Activated naive CD8-positive, alpha-beta T cell (primary cell): ENCODE measurements at regions not wholly inside any gene's neighbourhood (a gene's known extent, or its start where the extent isn't known, plus 50 kb on each side); places are given as distances from the start of the nearest gene placed in this dataset.

Experiments
- H3K27ac Mint-ChIP-seq: one replicate; pipeline ENCODE4 v1.8.0; 2021; ENCODE audit warnings: mixed read lengths
- H3K27me3 Mint-ChIP-seq: one replicate; pipeline ENCODE4 v1.8.0; 2021; ENCODE audit warnings: mixed read lengths
- H3K36me3 Mint-ChIP-seq: one replicate; pipeline ENCODE4 v1.8.0; 2021; ENCODE audit warnings: mixed read lengths
- H3K4me1 Mint-ChIP-seq: one replicate; pipeline ENCODE4 v1.8.0; 2021; ENCODE audit warnings: low read depth, mixed read lengths
- H3K4me3 Mint-ChIP-seq: one replicate; pipeline ENCODE4 v1.8.0; 2021; ENCODE audit warnings: mild to moderate bottlenecking, mixed read lengths
- H3K9me3 Mint-ChIP-seq: one replicate; pipeline ENCODE4 v1.8.0; 2021; ENCODE audit warnings: low read depth, mixed read lengths

DNA sequence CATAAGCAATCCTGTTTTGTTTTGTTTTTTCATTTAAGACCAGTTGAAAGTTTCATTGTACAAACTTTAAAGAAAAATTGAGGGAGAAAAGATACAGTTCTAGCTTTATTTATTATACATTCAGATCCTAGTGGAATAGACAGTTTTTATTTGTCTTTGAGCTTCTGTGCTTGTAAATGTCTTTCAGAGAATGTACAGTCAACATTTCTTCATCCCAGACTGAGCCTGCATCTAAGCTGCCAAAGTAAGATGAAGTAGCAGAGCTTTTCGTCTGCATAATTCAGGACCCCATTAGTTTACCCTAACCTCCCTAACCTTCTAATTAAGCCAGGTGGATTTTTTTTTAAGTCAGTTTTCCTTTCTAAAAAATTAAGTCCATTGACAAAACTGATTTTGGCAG is 516.7 kb upstream of the HTR2A start:
- H3K4me3 Mint-ChIP-seq = no peak overlapping the region
- H3K4me1 Mint-ChIP-seq = no peaks in the 10 kb centered on the region
- H3K27me3 Mint-ChIP-seq = no peaks in the 10 kb centered on the region
- no peaks in the 10 kb centered on the region for H3K9me3 Mint-ChIP-seq
- H3K36me3 Mint-ChIP-seq = no peaks in the 10 kb centered on the region
- no peak overlapping the region for H3K27ac Mint-ChIP-seq

DNA sequence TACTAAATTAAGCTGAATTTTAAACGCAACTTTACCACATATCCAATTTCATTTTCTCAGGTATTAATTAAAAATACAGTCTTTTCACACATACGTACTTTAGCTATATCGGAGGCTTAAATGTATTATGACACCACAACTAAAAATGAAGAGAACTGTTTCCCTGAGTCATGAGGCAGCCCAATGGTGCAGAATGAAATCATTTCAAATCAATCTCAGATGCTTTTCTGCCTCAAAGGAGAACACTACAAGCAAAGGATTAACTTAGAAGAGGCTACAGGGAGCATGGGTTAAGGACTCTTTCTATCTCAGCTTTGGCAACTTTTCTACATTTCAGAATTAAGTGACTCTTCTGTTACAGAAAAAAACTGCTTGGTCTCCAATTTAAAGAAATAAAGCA is 516.3 kb upstream of the HTR2A start:
- H3K27me3 Mint-ChIP-seq = no peaks in the 10 kb centered on the region
- no peaks in the 10 kb centered on the region for H3K36me3 Mint-ChIP-seq
- H3K4me1 Mint-ChIP-seq = no peaks in the 10 kb centered on the region
- H3K4me3 Mint-ChIP-seq = no peak overlapping the region
- no peak overlapping the region for H3K27ac Mint-ChIP-seq
- no peaks in the 10 kb centered on the region for H3K9me3 Mint-ChIP-seq

DNA sequence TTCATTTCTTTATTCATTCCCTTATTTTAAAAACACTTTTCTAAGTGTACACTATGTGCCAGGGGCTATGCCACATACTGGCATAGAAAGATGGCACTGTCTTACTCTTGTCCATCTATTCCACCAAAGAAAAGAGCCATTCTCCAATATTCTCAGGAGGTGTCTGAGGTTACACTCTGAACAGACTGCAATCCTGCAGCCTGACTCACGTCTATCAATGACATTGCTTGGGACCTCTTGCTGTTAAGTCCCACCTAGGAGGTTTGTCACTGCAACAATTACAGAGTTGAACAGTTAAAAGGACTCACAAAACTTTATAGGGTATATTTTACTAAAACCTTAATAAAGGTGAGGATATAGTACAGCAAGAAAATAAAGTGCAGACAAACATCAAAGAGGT is 512.9 kb upstream of the HTR2A start:
- no peak overlapping the region for H3K27ac Mint-ChIP-seq
- no peaks in the 10 kb centered on the region for H3K9me3 Mint-ChIP-seq
- H3K27me3 Mint-ChIP-seq = no peaks in the 10 kb centered on the region
- H3K36me3 Mint-ChIP-seq = no peaks in the 10 kb centered on the region
- H3K4me3 Mint-ChIP-seq = no peak overlapping the region
- no peaks in the 10 kb centered on the region for H3K4me1 Mint-ChIP-seq

DNA sequence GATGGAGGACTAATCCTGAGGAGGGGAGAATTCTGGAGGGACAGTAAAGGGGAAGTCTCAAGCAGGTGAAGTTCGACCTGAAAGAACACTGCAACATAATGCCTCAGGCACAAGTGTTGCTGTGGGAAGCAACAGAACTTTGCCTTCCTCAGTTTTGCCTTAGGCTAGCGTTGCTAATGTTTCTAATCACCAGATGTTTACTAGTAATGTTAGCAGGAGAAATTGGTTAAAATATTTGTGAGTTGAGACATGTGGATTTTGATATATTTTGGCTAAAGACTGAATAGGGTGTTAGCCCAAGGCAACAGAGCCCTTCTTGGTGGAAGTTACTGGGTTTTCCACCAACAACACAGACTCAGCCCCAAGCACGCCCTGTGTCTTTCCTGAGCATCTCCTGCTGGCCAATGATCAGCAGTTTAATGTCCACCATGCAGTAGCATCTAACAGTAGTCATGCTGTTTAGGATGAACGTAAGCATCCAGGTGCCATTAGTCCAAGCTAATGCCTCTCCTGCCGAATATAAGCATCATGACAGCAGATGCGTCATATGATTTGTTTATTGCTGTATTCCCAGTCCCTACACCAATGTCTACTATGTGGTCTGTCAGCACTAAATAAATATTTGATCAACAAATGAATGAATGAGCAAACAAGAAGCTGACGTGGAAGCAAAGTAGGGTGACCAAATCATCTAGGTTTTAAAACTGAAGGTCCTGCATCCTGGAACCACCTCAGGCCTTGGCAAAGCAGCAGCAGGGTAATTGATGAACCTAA is 511.9 kb upstream of the HTR2A start:
- no peak overlapping the region for H3K4me3 Mint-ChIP-seq
- no peaks in the 10 kb centered on the region for H3K4me1 Mint-ChIP-seq

DNA sequence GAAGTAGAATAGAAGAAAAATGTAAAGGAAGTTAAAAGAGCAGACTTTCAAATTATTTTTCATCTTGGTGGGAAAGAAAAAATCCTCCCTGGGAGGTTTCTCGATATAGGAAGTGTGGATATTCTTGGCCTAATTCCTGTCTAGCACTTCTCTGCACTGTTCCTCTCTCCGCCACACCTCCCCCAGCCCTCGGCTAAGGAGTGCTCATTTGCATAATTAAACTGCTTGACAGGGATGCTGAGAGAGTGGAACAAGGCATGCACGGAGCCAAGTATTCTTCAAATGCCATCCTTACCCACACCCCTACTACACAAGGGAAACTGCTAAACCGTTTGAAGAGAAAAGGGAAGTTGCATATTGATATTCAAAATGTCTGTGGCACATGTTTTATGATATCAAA is 511.0 kb upstream of the HTR2A start:
- Mint-ChIP-seq H3K27ac (no peak overlapping the region), H3K4me3 (no peak overlapping the region), H3K9me3 (no peaks in the 10 kb centered on the region), H3K4me1 (no peaks in the 10 kb centered on the region), H3K27me3 (no peaks in the 10 kb centered on the region), H3K36me3 (no peaks in the 10 kb centered on the region)

More for the DNA sequence above, 511.9 kb upstream of the HTR2A start:
- H3K9me3 Mint-ChIP-seq = no peaks in the 10 kb centered on the region
- H3K27me3 Mint-ChIP-seq = no peaks in the 10 kb centered on the region
- H3K36me3 Mint-ChIP-seq = no peaks in the 10 kb centered on the region
- no peak overlapping the region for H3K27ac Mint-ChIP-seq

DNA sequence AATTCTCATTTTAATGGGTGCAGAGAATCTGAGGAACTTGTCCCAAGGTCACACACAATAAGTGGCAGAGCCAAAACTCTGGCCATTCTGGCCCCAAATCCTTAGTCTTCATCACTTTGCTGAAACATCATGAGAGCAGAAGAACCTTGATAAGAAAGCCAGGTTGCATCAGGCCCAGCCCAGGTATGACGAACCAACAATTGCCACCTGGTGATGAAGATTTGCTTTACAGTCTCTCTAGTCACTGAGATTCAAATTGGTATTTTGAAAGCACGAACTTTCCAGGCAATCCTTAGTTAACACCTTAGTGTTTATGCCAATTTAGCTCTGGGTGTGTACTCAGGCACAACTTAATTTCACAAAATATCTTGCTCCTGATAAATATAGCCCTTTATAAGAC is 502.7 kb upstream of the HTR2A start:
- Mint-ChIP-seq H3K36me3 (no peaks in the 10 kb centered on the region), H3K4me1 (no peaks in the 10 kb centered on the region), H3K4me3 (no peak overlapping the region), H3K27ac (no peak overlapping the region), H3K9me3 (peaks cover 5% of the 10 kb centered on the region), H3K27me3 (no peaks in the 10 kb centered on the region)

DNA sequence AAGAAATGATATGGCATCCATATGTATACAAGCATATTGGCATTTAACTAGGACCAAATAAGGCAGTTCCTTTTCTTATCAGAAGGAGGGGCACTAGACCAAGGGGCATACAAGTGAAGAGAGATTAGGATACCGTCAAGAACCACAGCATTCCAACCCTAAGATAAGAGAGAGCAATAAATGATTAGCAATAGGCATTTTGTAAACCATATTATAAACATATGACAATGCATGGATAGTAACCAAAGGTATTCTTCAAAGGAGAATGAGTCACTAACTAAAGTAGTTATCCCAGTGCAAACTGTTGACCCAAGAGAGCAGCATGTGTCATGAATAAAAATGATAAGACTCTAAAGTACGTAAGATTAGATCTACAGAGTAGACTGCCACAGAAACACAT is 500.9 kb upstream of the HTR2A start:
- Mint-ChIP-seq H3K9me3 (peaks cover 11% of the 10 kb centered on the region), H3K27ac (no peak overlapping the region)

DNA sequence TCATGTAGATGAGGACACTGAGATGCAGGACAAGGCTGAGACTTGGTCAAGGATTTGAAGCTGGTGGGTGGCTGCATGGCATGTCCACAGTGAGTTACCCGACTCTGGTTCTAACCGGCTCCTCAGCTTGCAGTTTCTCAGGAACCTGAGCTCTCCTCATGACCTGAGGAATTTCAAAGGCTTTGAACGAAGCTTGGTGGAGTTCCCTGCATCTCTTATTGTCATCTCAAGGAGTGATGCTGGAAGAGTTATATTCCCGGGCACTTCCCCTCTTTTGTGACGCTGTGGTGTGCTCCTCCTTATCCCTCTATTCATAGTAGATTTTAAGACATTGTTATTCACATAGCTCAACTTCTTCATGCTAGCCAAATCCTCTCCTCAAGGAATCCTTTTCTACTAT is 500.1 kb upstream of the HTR2A start:
- Mint-ChIP-seq H3K27me3 (no peaks in the 10 kb centered on the region), H3K4me3 (no peak overlapping the region), H3K9me3 (peaks cover 13% of the 10 kb centered on the region), H3K27ac (no peak overlapping the region), H3K36me3 (no peaks in the 10 kb centered on the region), H3K4me1 (no peaks in the 10 kb centered on the region)

More for the DNA sequence above, 500.9 kb upstream of the HTR2A start:
- Mint-ChIP-seq H3K4me3 (no peak overlapping the region), H3K4me1 (no peaks in the 10 kb centered on the region), H3K36me3 (no peaks in the 10 kb centered on the region), H3K27me3 (no peaks in the 10 kb centered on the region)

DNA sequence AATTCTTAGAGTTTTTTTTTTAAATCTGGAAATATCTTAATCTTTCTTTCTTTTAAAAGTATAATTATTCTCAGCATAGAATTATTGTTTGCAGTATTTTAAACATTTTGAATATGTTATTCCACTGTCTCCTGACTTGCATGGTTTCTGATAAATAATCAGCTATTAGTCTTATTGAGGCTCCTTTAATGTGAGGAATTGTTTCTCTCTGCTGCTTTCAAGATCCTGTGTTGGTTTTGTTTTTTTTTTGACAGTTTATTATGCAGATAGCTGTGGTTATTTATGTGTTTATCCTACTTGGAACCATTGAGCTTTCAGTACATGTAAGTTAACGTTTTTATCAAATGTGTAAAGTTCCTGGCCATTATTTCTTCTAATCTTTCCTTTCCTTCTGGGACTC is 477.9 kb upstream of the HTR2A start:
- Mint-ChIP-seq H3K4me1 (no peaks in the 10 kb centered on the region), H3K36me3 (no peaks in the 10 kb centered on the region), H3K27me3 (no peaks in the 10 kb centered on the region), H3K4me3 (no peak overlapping the region), H3K9me3 (peaks cover 14% of the 10 kb centered on the region), H3K27ac (no peak overlapping the region)

DNA sequence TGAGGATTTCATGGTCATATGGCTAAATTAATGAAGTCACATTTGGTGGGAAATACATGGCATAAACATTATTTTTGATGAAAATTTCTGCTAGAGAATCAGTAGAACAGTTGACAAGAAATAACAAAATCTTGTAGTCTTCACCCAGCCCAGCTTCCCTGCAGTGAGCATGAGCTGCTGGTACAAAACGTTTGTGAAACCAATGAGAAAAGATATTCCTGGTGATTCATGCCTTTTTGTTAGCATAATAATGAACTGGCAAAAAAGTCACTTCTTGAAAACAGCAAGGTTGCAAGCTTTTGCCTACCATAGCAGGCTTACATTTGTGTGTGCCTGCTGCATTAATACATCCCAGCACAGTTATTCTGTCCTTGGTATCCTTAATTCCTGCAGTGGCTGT is 475.9 kb upstream of the HTR2A start:
- H3K4me3 Mint-ChIP-seq = no peak overlapping the region
- H3K27me3 Mint-ChIP-seq = no peaks in the 10 kb centered on the region
- H3K9me3 Mint-ChIP-seq = peaks cover 22% of the 10 kb centered on the region
- no peaks in the 10 kb centered on the region for H3K36me3 Mint-ChIP-seq
- H3K27ac Mint-ChIP-seq = no peak overlapping the region
- H3K4me1 Mint-ChIP-seq = no peaks in the 10 kb centered on the region

DNA sequence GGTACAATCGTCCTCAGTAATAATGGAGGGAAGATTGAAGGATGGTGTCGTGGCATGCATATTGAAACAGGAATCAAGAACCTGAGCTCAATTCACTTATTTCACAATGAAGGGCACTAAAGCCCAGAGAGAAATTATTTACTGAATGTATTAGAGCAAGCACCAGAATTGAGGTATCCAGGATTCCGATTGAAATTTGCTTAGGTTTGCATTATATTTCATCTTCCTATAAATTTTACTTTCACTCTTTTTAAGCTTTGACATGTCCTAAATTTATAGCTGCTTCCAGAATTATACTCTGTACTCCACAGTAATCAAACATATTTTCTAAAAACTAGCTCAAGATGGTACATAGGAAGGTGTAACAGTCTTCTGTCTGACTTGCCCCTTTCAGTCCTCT is 454.9 kb upstream of the HTR2A start:
- H3K4me3 Mint-ChIP-seq = no peak overlapping the region
- H3K9me3 Mint-ChIP-seq = no peaks in the 10 kb centered on the region
- H3K27ac Mint-ChIP-seq = no peak overlapping the region
- H3K36me3 Mint-ChIP-seq = no peaks in the 10 kb centered on the region
- H3K4me1 Mint-ChIP-seq = no peaks in the 10 kb centered on the region
- no peaks in the 10 kb centered on the region for H3K27me3 Mint-ChIP-seq

DNA sequence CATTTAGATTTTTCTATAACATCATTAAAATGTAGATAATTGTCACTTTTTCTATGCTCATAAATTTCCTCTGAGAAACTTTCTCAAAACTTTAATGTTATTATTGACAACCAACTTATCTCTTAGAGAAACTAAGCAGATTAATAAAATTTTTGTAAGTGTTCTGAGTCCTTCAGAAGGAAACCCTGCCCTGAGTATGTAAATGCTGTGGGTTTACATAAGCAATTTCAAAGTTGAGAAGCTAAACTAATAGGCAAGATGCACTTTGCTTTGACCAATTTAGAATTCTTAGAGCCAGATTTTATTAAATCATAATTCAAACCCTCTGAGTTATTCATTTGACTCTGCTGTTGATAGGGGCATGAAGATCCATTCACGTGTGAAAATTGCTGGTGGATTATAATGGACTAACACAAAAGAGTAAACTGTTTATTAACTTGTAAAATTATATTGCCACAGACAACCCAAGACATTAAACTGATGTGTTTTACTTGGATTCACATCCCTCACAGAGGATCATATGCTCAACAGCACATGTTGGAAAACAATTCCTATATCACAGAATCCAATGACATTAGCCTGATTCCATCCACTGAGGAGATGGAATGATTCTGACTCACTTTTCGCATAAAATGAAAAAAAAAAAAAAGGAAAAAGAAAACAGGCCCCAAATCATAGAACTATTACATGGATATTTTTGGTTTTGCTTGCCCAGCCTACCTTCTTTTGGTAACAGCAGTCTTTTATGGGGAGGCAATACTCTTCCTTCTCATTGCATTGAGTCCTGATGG is 453.7 kb upstream of the HTR2A start:
- no peaks in the 10 kb centered on the region for H3K27me3 Mint-ChIP-seq
- H3K36me3 Mint-ChIP-seq = no peaks in the 10 kb centered on the region
- H3K4me1 Mint-ChIP-seq = no peaks in the 10 kb centered on the region
- H3K9me3 Mint-ChIP-seq = no peaks in the 10 kb centered on the region
- no peak overlapping the region for H3K27ac Mint-ChIP-seq
- H3K4me3 Mint-ChIP-seq = no peak overlapping the region

DNA sequence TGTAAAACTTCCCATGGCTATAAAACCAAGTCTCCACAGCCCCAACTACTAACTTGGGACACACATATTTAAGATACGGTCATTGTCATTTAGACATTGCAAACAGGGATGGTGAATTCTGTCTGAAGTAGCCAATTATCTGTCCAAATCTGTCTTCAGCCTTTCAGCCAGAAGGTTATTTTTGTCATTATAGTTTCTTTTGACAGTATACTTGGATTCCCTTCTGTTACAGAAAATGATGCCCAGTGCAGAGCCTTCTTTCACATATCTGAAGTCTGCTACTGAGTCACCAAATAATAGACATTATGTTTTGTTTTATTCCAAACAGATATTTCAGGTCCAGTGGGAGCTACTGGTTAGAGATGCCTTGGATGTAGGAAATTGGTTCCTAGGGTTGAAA is 452.4 kb upstream of the HTR2A start:
- H3K4me3 Mint-ChIP-seq = no peak overlapping the region
- no peaks in the 10 kb centered on the region for H3K36me3 Mint-ChIP-seq
- H3K27me3 Mint-ChIP-seq = no peaks in the 10 kb centered on the region
- H3K27ac Mint-ChIP-seq = no peak overlapping the region
- H3K9me3 Mint-ChIP-seq = peaks cover 3% of the 10 kb centered on the region
- no peaks in the 10 kb centered on the region for H3K4me1 Mint-ChIP-seq

DNA sequence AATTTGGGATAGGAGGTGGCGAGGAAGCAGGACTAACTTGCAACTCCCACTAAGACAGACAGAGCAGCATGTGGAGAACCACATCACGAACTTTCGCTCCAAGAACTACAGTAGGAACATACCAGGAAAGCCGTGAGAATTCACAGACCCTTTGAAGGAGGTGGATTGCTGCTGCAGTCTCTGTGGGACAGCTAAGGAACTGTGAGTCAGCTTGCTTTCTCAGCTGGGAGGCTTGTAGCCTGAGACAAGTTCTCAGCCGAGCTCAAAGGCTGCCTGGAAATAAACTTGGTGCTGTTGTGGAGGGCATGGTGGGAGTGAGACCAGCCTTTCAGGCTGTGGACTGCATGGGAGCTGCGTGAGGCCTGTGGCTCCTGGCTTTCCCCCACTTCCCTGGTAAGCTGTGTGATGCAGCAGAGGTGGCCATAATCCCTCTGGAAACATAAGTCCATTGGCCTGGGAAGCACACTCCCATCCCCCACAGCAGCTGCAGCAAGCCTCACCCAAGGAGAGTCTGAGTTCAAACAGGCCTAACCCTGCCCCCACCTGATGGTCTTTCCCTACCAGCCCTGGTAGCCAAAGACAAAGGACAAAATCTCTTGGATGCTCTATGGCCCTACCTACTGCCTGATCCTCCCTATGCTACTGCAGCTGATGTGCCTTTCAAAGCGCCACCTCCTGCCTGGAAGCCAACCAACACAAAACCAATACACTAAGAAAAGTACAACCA is 441.1 kb upstream of the HTR2A start:
- Mint-ChIP-seq H3K9me3 (peaks cover 12% of the 10 kb centered on the region), H3K36me3 (no peaks in the 10 kb centered on the region), H3K4me1 (no peaks in the 10 kb centered on the region), H3K27me3 (no peaks in the 10 kb centered on the region), H3K4me3 (no peak overlapping the region), H3K27ac (no peak overlapping the region)

DNA sequence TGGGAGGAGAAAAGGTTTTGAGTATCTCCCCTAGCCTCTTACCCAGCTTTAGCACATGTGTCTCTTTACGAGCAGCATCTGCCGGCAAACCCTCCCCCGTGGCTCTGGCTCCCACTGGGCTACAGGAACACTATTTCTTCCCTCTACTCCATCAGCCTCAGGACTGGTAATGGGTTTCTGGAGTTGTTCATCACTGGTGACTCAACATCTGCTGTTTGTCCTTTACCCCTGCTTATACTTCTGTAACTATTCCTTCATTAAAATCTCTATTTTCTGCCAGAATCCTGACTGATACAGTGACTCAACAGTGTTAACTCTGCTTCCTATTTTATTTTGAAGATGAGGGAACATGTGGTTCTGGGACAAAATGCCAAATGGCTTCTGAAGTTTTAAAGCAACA is 437.3 kb upstream of the HTR2A start:
- Mint-ChIP-seq H3K36me3 (no peaks in the 10 kb centered on the region), H3K4me1 (no peaks in the 10 kb centered on the region), H3K27me3 (no peaks in the 10 kb centered on the region), H3K27ac (no peak overlapping the region), H3K9me3 (peaks cover 5% of the 10 kb centered on the region), H3K4me3 (no peak overlapping the region)
